ENCODE measurements at regions not wholly inside any gene's neighbourhood (a gene's known extent, or its start where the extent isn't known, plus 50 kb on each side); places are given as distances from the start of the nearest gene placed in this dataset.
"Not testable (repeated sequence)": the region's sequence is repeated elsewhere in the genome, so short reads cannot be mapped to it uniquely, and the experiment has no call there.

- no peak for DNase-seq (ENCODE audit: low read depth)
- no peak overlapping the region for H3K4me3 ChIP-seq (ENCODE audit: low read depth, low read length)
- TF ChIP-seq CTCF (IDR thresholded peaks at IDR 0.05; ENCODE audit: control insufficient read depth, extremely low read depth, insufficient read depth), result no peak
Measured at GRCh38 chr13:43946281-43946680, 66.6 kb downstream of the LACC1 start.

GRCh38 chr13:43947897-43948458, 68.3 kb downstream of the LACC1 start:
- no peak for TF ChIP-seq CTCF (IDR thresholded peaks at IDR 0.05; ENCODE audit: control insufficient read depth, extremely low read depth, insufficient read depth)
- DNase-seq (ENCODE audit: low read depth), result no peak
- no peak overlapping the region for H3K4me3 ChIP-seq (ENCODE audit: low read depth, low read length)

GRCh38 chr13:43953370-43953769, 73.7 kb downstream of the LACC1 start:
- no peak for DNase-seq (ENCODE audit: low read depth)
- no peak for TF ChIP-seq CTCF (IDR thresholded peaks at IDR 0.05; ENCODE audit: control insufficient read depth, extremely low read depth, insufficient read depth)
- H3K4me3 ChIP-seq (ENCODE audit: low read depth, low read length), result no peak overlapping the region

- DNase-seq (ENCODE audit: low read depth); H3K4me3 ChIP-seq (ENCODE audit: low read depth, low read length): not testable (repeated sequence)
Measured at GRCh38 chr13:43956975-43957374, 77.3 kb downstream of the LACC1 start.

- no peak for TF ChIP-seq CTCF (IDR thresholded peaks at IDR 0.05; ENCODE audit: control insufficient read depth, extremely low read depth, insufficient read depth)
- DNase-seq (ENCODE audit: low read depth), result no peak
- H3K4me3 ChIP-seq (ENCODE audit: low read depth, low read length), result no peak overlapping the region
Measured at GRCh38 chr13:43959291-43959690, 79.6 kb downstream of the LACC1 start.

GRCh38 chr13:43961909-43962308, 82.2 kb downstream of the LACC1 start:
- DNase-seq (ENCODE audit: low read depth), result no peak
- no peak for TF ChIP-seq CTCF (IDR thresholded peaks at IDR 0.05; ENCODE audit: control insufficient read depth, extremely low read depth, insufficient read depth)
- no peak overlapping the region for H3K4me3 ChIP-seq (ENCODE audit: low read depth, low read length)

GRCh38 chr13:43963726-43964125, 84.0 kb downstream of the LACC1 start:
- DNase-seq (ENCODE audit: low read depth), result no peak
- no peak overlapping the region for H3K4me3 ChIP-seq (ENCODE audit: low read depth, low read length)
- no peak for TF ChIP-seq CTCF (IDR thresholded peaks at IDR 0.05; ENCODE audit: control insufficient read depth, extremely low read depth, insufficient read depth)

All from LNCaP clone FGC (cell line).